Stimulated activated CD8-positive, alpha-beta memory T cell treated with anti-CD3 and anti-CD28 coated beads, Interleukin-15, amount 100 ng/mL, for 1 hour (primary cell): ENCODE measurements at regions not wholly inside any gene's neighbourhood (a gene's known extent, or its start where the extent isn't known, plus 50 kb on each side); places are given as distances from the start of the nearest gene placed in this dataset.

ENCODE experiments used
- DNase-seq: peaks from one replicate; pipeline ENCODE4 v3.0.0-alpha.2; 2020; ENCODE audit warnings: low read depth

DNA sequence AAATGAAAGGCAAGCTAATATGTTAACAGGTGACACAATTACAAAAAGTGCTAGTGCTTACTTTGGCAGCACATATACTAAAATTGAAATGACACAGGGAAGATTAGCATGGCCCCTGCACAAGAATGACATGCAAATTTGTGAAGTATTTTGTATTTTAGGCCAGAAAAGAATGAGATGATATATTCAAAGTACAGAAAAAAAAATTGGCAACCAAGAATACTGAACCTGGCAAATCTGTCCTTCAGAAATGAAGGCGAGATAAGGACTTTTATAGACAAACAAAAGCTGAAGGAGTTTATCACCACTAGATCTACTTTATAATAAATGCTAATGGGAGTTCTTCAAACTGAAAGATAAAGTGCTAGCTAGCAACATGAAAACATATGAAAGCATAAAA, 350.0 kb upstream of the POU3F1 start:
- no peak for DNase-seq

- no peak for DNase-seq
Measured at GRCh38 chr1:38394303-38394702, 347.7 kb upstream of the POU3F1 start.

GRCh38 chr1:38392861-38393260, 346.3 kb upstream of the POU3F1 start:
- DNase-seq: no peak

DNA sequence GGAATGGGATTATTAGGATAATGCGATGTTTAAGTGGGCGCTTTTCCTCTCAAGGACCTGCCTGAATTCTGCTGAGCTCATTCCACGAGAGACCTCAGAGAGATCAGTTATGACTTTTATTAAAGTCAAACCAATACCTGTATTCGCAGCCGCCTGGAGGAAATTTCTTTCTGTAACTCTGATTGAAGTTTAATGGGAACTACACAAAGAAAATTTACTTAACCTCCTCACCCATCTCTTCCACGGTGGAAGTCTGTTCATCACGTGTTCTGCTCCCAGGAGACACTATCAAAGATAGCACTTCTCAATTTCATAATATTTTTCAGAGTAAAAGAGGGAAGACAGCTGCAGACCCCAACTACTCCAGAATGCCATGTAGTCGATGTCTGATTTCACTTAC, 334.7 kb upstream of the POU3F1 start:
- DNase-seq: no peak

- DNase-seq: no peak
Measured at GRCh38 chr1:38376577-38376976, 330.0 kb upstream of the POU3F1 start.

DNA sequence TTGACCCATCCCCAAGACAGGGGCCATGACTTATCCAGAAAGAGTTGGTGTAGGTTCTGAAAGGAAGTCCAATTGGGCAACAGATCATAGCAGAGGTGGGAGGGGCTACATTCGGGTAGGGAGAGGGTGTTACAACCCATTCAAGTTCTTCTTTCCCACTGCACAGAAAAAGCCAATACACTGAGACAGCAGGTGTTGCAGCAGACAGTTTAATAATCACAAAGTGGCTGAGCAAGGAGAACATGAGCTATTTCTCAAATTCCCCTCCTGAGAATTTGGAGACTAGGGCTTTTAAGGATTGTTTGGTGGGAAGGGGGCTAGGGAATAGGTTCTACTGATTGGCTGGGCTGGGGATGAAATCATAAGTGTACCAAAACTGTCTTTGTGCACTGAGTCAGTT, 328.4 kb upstream of the POU3F1 start:
- no peak for DNase-seq

- DNase-seq: no peak
Measured at GRCh38 chr1:38371505-38371844, 324.9 kb upstream of the POU3F1 start.

DNA sequence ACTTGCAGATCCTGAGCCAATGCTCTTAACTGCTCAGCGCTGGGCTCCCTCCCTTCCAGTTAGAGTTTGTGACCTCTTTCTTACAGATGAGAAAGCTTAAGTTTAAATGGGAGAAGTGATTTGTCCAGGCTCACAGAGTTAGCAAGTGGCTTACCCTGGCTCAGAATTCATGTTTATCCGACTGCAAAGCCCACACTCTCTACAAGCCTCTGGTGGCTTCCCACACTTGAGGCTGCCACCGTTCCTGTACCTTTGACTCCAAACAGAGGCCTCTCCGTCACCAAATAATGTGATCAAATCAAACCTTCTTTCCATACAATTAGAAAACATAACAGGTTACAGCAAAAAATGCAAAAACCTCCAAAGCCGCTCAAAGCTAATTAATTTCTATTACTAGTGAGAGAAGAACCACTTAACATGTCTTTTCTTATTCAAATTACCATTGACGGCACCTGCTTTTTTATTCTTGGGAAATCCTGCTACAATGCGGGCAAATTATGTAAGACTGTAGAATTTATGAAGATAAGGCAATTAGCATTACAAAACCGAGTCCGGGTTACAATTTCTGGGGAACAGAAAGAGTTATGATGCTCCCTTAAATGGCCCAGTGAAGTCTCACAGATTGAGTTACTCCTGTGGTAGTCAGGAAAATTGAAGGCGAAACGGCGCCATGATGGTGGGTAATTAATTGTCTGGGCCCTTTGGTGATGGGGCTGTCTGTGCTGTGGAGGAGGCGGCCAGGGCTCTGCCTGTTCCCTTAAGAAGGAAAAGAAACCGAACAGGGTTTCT, 324.3 kb upstream of the POU3F1 start:
- DNase-seq: no peak

DNA sequence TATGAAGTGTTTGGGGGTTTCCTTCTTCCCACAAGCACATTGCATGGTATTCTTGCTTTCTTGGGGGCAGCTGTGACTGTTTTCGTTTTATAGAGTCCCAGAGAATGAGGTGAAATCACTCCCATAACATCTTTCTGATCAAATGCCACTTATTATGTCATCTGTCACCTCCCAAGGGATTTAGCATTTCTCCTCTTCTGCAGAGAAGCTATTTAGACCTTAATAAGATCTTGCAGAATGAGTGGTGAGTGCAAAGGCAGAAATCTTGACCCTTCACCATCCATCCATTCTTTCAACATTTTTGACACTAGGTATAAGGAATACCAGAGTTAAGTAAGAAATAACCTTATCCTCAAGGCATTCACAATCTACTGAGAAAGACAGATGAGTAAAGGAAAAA, 318.6 kb upstream of the POU3F1 start:
- DNase-seq: no peak

GRCh38 chr1:38361566-38361965, 315.0 kb upstream of the POU3F1 start:
- DNase-seq: no peak

DNA sequence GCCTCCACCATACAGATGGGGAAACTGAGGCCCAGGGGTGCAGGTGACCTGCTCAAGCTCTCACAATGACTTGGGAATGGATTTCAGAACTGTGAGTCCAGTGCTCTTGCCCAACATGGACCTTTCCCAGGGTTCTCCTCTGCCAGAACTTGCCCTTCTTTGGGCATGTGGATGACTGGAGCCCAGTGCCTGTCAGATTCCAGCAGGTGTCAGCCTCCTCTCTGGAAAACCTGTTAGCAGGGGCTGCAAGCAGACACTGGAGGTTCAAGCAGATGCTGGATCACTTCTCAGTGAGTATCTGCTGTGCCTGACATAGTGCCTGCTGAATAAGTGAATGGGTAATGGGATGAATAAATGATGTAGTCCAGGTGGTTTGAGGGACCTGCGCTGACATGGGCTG, 314.2 kb upstream of the POU3F1 start:
- no peak for DNase-seq

DNA sequence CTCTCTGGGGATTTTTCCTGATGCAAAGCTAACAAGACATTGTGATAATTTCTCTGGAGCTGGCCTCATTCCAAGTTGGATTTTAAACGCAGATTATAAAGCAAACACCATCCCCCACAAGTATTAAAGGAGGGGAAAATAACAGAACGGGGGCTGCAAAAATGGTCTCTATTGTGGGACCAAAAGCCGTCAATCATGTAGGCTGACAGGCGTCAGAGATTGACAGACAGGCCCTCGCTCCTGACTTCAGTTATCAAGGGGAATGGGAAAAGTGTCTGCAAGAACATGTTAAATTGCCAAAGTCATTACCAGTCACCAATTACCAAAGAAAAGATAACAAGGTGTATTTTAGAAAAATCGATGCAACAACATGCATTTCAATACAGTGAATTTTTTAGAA, 307.4 kb upstream of the POU3F1 start:
- no peak for DNase-seq

- DNase-seq: no peak
Measured at GRCh38 chr1:38352869-38353268, 306.3 kb upstream of the POU3F1 start.

DNA sequence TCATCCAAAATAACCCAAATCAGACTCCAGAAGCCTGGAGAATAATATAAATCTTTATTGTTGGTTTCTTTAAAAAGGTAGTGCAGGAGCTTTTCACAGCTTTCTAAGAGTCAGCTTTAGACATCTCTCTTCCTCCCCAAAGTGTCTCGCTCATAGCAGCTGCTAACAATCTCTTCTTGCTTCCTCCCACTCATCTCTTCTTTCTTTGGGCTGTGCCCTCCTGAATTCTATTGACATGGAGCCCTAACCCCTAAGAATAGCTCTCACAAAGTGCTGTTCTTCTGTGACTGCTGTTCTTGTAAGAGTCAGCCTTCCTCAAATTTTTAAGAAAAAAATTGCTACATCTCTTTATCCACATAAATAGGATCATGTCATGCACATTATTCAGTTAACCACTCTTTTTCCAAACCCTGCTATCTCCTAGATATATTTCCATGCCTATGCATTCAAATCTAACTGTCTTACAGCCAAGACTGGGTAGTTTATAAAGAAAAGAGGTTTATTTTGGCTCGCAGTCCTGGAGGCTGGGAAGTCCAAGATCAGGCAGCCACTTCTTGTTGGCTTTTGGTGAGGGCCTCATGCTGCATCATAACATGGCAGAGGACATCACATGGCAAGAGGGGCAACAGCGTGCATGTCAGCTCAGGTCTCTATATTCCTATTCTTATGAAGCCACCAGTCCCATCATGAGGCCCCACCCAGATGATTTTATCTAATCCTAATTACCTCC, 301.0 kb upstream of the POU3F1 start:
- DNase-seq: no peak

GRCh38 chr1:38344716-38345115, 298.1 kb upstream of the POU3F1 start:
- no peak for DNase-seq

GRCh38 chr1:38341694-38342093, 295.1 kb upstream of the POU3F1 start:
- no peak for DNase-seq

GRCh38 chr1:38340409-38340808, 293.8 kb upstream of the POU3F1 start:
- no peak for DNase-seq

- no peak for DNase-seq
Measured at GRCh38 chr1:38337711-38338110, 291.1 kb upstream of the POU3F1 start.

DNA sequence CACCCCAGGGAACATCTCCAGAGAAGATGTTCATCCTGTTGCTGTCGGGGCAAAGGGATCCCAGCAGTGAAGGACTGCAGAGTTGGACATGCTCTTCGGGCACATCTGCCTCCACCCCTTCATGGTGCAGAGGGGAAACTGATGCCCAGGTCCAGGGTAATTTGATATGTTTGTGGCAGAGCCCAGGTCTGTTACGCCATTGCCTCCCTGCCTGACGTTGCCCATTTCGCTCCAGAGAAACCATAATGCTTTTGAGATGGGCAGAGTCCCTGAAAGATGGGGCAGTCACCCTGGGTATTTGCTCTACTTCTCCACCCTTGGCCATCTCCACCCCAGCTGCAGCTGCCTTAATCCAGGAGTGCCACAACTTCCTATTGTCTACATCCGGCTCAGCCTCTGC, 290.4 kb upstream of the POU3F1 start:
- DNase-seq: no peak

DNA sequence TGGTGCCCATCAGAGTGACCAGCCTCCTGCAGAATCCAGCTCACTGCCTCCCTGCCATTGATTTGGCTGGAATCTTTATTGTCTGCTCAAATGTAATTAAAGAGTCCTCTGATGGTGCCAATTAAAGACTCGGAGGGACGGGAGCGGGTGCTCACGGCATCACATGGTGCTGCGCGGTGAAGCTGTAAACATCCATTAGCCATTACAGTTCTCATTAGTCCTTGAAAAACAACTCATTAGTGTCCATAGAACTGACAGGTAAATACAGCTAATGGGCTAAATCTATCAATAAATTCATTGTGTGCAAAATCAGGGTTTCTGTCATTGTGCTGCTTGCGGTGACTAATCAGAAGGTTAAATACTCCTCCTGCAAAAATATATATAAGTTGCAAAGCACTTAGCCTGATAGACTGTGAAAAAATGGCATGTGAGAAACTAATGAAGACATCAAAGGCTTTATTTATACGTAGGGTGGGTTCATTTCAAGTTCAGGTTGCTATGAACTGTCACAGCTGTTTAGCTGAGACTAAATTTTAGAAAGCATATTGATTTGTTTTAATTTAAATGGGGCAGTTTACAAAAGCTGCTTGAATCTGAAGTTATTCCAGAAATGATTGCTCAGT, 289.8 kb upstream of the POU3F1 start:
- DNase-seq: no peak

DNA sequence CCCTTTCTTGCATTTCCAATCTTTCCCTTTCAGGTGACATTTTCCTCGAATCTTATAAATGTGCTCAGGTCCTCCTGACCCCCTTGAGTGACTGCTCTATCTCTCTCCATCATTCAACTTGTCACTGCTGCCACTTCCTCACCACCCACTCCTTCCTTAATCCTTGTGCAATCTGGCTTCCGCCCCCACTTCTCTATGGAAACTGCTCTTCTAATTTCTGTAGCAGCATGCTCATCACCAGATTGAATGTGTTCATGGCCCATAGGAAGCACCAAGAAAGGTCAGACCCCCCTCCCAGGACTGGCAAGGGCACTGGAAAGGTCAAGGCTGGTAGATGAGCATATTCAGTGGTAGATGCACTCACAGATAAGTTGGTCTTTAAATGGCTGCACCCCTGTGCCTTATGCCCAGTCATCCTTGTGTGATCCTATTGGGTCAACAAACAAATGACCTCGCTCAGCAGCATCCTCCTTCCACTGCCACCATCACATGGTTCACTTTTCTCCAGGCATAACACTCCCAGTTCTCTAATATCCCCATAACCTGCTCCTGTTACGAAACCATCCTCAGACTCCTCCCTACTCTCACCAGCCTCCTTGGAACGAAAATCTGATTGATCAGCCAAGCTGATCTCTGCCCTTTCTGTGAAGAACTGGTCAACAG, 288.5 kb upstream of the POU3F1 start:
- DNase-seq: no peak

- DNase-seq: no peak
Measured at GRCh38 chr1:38332649-38333310, 286.2 kb upstream of the POU3F1 start.
